H1 (cell line): ENCODE measurements at regions not wholly inside any gene's neighbourhood (a gene's known extent, or its start where the extent isn't known, plus 50 kb on each side); places are given as distances from the start of the nearest gene placed in this dataset.

Experiments
- CTCF ChIA-PET: fragments of 300-600 bp; sonication (Branson Sonifier 250); formaldehyde crosslinking; loops from one replicate; lab custom pipeline; 2021; ENCODE audit not compliant: partially characterized antibody; lab: Charles Lee
- POLR2A ChIA-PET: fragments of 300-600 bp; sonication (Branson Sonifier 250); formaldehyde crosslinking; loops from one replicate; lab custom pipeline; 2021; ENCODE audit warnings: inconsistent platforms; ENCODE audit not compliant: partially characterized antibody; lab: Charles Lee
- DNase-seq, 2 experiments: peaks; one replicate each; pipeline versions ENCODE4 v3.0.0 to v3.0.0-alpha.2; 2010 to 2022; ENCODE audit warnings: low spot score in 2 of 2, low read depth in 1 of 2, mixed read lengths in 1 of 2
- FAIRE-seq: peaks from 2 replicates; lab custom pipeline; 2011; peaks lifted over from hg19 to GRCh38; lab: Jason Lieb, UNC
- H2AFZ ChIP-seq: 2 replicates; pipeline ENCODE4 v1.8.1; 2012; ENCODE audit warnings: low read length, inconsistent platforms
- H2AK5ac ChIP-seq: 2 replicates; pipeline ENCODE4 v1.6.1; 2013; ENCODE audit warnings: low read depth, low read length
- H2BK120ac ChIP-seq: replicated peaks from 2 replicates; pipeline ENCODE3; 2013; ENCODE audit warnings: low read depth, low read length, inconsistent platforms
- H2BK12ac ChIP-seq: 2 replicates; pipeline ENCODE4 v1.6.1; 2013; ENCODE audit warnings: low read depth, low read length
- H2BK15ac ChIP-seq: 2 replicates; pipeline ENCODE4 v1.6.1; 2013; ENCODE audit warnings: low read length
- H2BK20ac ChIP-seq: 2 replicates; pipeline ENCODE4 v1.6.1; 2013; ENCODE audit warnings: low read length
- H2BK5ac ChIP-seq: 2 replicates; pipeline ENCODE4 v1.6.1; 2013; ENCODE audit warnings: low read depth, low read length
- H3K14ac ChIP-seq: 2 replicates; pipeline ENCODE4 v1.6.1; 2013; ENCODE audit warnings: inconsistent platforms; ENCODE audit not compliant: insufficient read length
- H3K18ac ChIP-seq: 2 replicates; pipeline ENCODE4 v1.6.1; 2013; ENCODE audit warnings: low read length; ENCODE audit errors: extremely low read depth
- H3K23ac ChIP-seq: 2 replicates; pipeline ENCODE4 v1.6.1; 2013; ENCODE audit warnings: inconsistent platforms; ENCODE audit not compliant: insufficient read length
- H3K23me2 ChIP-seq: 2 replicates; pipeline ENCODE4 v1.6.1; 2013; ENCODE audit warnings: low read depth, low read length
- H3K27ac ChIP-seq: 2 replicates; pipeline ENCODE4 v1.6.1; 2011; ENCODE audit warnings: low read depth, low read length, inconsistent platforms
- H3K27me3 ChIP-seq, 4 experiments: replicated peaks in 1 of 4; 1 replicate in 1 of 4; 2 replicates in 3 of 4; pipeline versions ENCODE4 v1.6.1 to v1.8.1; 2011 to 2013; ENCODE audit warnings: low read length in 3 of 4, mild to moderate bottlenecking in 3 of 4, inconsistent platforms in 2 of 4, mixed read lengths in 2 of 4, moderate library complexity in 1 of 4; ENCODE audit not compliant: control insufficient read depth in 3 of 4, insufficient read depth in 3 of 4; ENCODE audit errors: extremely low read depth in 1 of 4
- H3K36me3 ChIP-seq, 4 experiments: 2 replicates each; pipeline versions ENCODE4 v1.6.1 to v1.8.1; 2011 to 2013; ENCODE audit warnings: mild to moderate bottlenecking in 4 of 4, low read length in 3 of 4, moderate library complexity in 2 of 4, control low read depth in 1 of 4, inconsistent platforms in 1 of 4; ENCODE audit not compliant: insufficient read depth in 4 of 4, control insufficient read depth in 2 of 4
- H3K4ac ChIP-seq: replicated peaks from 2 replicates; pipeline ENCODE3; 2013; ENCODE audit warnings: low read length, low read depth, mixed read lengths, inconsistent platforms; ENCODE audit not compliant: insufficient read length
- H3K4me1 ChIP-seq, 4 experiments: replicated peaks in 1 of 4; 1 replicate in 1 of 4; 2 replicates in 3 of 4; pipeline versions ENCODE4 v1.6.1 to v1.8.1; 2011 to 2013; ENCODE audit warnings: low read length in 3 of 4, inconsistent platforms in 2 of 4, mixed read lengths in 1 of 4; ENCODE audit not compliant: insufficient read depth in 4 of 4, control insufficient read depth in 3 of 4
- H3K4me2 ChIP-seq, 2 experiments: 2 replicates each; pipeline versions ENCODE4 v1.6.1 to v1.8.1; 2011 to 2013; ENCODE audit warnings: low read depth in 2 of 2, low read length in 2 of 2, control low read depth in 1 of 2, inconsistent platforms in 1 of 2, mild to moderate bottlenecking in 1 of 2; ENCODE audit not compliant: insufficient read depth in 1 of 2
- H3K4me3 ChIP-seq, 4 experiments: fragments of 200-600, 300-600 bp in 1 of 4; sonication (generic), shearing (Covaris generic), sonication (Bioruptor Twin) in 1 of 4; 2 replicates each; pipeline versions ENCODE4 v1.5.1 to v1.8.1; 2011 to 2016; ENCODE audit warnings: low read length in 4 of 4, low read depth in 3 of 4, control low read depth in 2 of 4, inconsistent platforms in 2 of 4, mild to moderate bottlenecking in 2 of 4, mixed read lengths in 1 of 4, moderate library complexity in 1 of 4; ENCODE audit not compliant: insufficient read depth in 2 of 4; ENCODE audit errors: extremely low read depth in 1 of 4
- H3K56ac ChIP-seq: replicated peaks from 2 replicates; pipeline ENCODE3; 2013; ENCODE audit warnings: low read depth, mild to moderate bottlenecking, mixed read lengths, low read length, inconsistent platforms; ENCODE audit not compliant: insufficient read length
- H3K79me1 ChIP-seq: 2 replicates; pipeline ENCODE4 v1.6.1; 2013; ENCODE audit warnings: low read depth, low read length, control low read depth
- H3K79me2 ChIP-seq, 2 experiments: 2 replicates each; pipeline versions ENCODE4 v1.6.1 to v1.8.1; 2012 to 2013; ENCODE audit warnings: low read length in 2 of 2, mild to moderate bottlenecking in 2 of 2, inconsistent platforms in 1 of 2; ENCODE audit not compliant: insufficient read depth in 2 of 2, control insufficient read depth in 1 of 2
- H3K9ac ChIP-seq, 4 experiments: replicated peaks in 1 of 4; 1 replicate in 1 of 4; 2 replicates in 3 of 4; pipeline versions ENCODE4 v1.6.1 to v1.8.1; 2011 to 2013; ENCODE audit warnings: low read depth in 3 of 4, low read length in 3 of 4, control low read depth in 2 of 4, mild to moderate bottlenecking in 2 of 4, moderate library complexity in 2 of 4, inconsistent platforms in 1 of 4; ENCODE audit errors: extremely low read depth in 1 of 4
- H3K9me3 ChIP-seq, 2 experiments: 2 replicates each; pipeline versions ENCODE4 v1.6.1 to v1.8.1; 2012 to 2013; ENCODE audit warnings: mild to moderate bottlenecking in 2 of 2, moderate library complexity in 2 of 2, control low read depth in 1 of 2, inconsistent platforms in 1 of 2, low read depth in 1 of 2, low read length in 1 of 2, mixed read lengths in 1 of 2; ENCODE audit not compliant: insufficient read depth in 2 of 2
- H4K20me1 ChIP-seq, 2 experiments: replicated peaks in 1 of 2; 2 replicates each; pipeline versions ENCODE3 to v1.8.1; 2011 to 2013; ENCODE audit warnings: inconsistent platforms in 2 of 2, low read length in 2 of 2, mild to moderate bottlenecking in 1 of 2; ENCODE audit not compliant: insufficient read depth in 2 of 2, control insufficient read depth in 1 of 2
- H4K5ac ChIP-seq: 2 replicates; pipeline ENCODE4 v1.6.1; 2013; ENCODE audit warnings: low read length, low read depth, mixed read lengths, inconsistent platforms; ENCODE audit not compliant: insufficient read length
- H4K8ac ChIP-seq: 2 replicates; pipeline ENCODE4 v1.8.0; 2013; ENCODE audit warnings: mild to moderate bottlenecking, moderate library complexity, low read length, inconsistent platforms; ENCODE audit not compliant: insufficient read depth; ENCODE audit errors: extremely low read depth
- H4K91ac ChIP-seq: replicated peaks from 2 replicates; pipeline ENCODE3; 2013; ENCODE audit warnings: low read length, mixed read lengths, inconsistent platforms; ENCODE audit not compliant: insufficient read length
- BCL11A ChIP-seq, 2 experiments: IDR thresholded peaks; one replicate each; pipeline ENCODE4 v1.6.1; 2011; ENCODE audit warnings: low read depth in 2 of 2, low read length in 2 of 2, mild to moderate bottlenecking in 2 of 2
- CEBPB ChIP-seq: IDR thresholded peaks from 2 replicates; pipeline ENCODE4 v1.6.1; 2012; ENCODE audit warnings: low read depth, low read length
- E2F6 ChIP-seq: IDR thresholded peaks from 2 replicates; pipeline ENCODE4 v1.6.1; 2012; ENCODE audit warnings: inconsistent platforms
- EZH2 ChIP-seq: fragments of 200-600 bp; sonication (generic); IDR thresholded peaks from 2 replicates; pipeline ENCODE4 v1.7.1; 2012; ENCODE audit warnings: low read depth, mild to moderate bottlenecking, moderate library complexity, low read length, inconsistent platforms; ENCODE audit not compliant: severe bottlenecking
- FOSL1 ChIP-seq: IDR thresholded peaks from 2 replicates; pipeline ENCODE4 v1.6.1; 2011; ENCODE audit warnings: mild to moderate bottlenecking, low read depth, low read length, moderate library complexity; ENCODE audit not compliant: insufficient read depth
- MAFK ChIP-seq: IDR thresholded peaks from 2 replicates; pipeline ENCODE4 v1.6.1; 2012; ENCODE audit warnings: low read depth, mild to moderate bottlenecking, improper control_type of control experiment, low read length
- RBBP5 ChIP-seq: IDR thresholded peaks from 2 replicates; pipeline ENCODE4 v1.7.1; 2012; ENCODE audit warnings: low read depth, mild to moderate bottlenecking, inconsistent platforms, low read length, moderate library complexity, borderline replicate concordance
- RXRA ChIP-seq: IDR thresholded peaks from 2 replicates; pipeline ENCODE4 v1.6.1; 2011; ENCODE audit warnings: low read depth, mild to moderate bottlenecking, low read length, moderate library complexity; ENCODE audit not compliant: insufficient read depth
- USF2 ChIP-seq: IDR thresholded peaks from 2 replicates; pipeline ENCODE4 v1.6.1; 2011; ENCODE audit warnings: low read length, improper control_type of control experiment
- YY1 ChIP-seq: IDR thresholded peaks from 2 replicates; pipeline ENCODE4 v1.6.1; 2011; ENCODE audit warnings: low read depth, mild to moderate bottlenecking, low read length
- WGBS, 2 experiments: shearing (Covaris generic) in 1 of 2; methylation state at CpG; one replicate each; pipeline versions ENCODE4 v1.1.6 to v1.1.7; 2013 to 2015; ENCODE audit warnings: low lambda C conversion rate in 2 of 2, mixed read lengths in 2 of 2, inconsistent platforms in 1 of 2, low coverage in 1 of 2, missing lambda C conversion rate in 1 of 2; ENCODE audit not compliant: insufficient replicate concordance in 2 of 2, insufficient coverage in 1 of 2, insufficient read length in 1 of 2; ENCODE audit errors: extremely low coverage in 1 of 2, missing lambda C conversion rate in 1 of 2; 5-methylcytosine and 5-hydroxymethylcytosine counted together

GRCh38 chr13:111534751-111535522, 214.5 kb downstream of the TEX29 start:
- peak overlapping the region; percentile 72 to 94 for H3K4me2 ChIP-seq
- 8% methylated on average over 24 of the region's 24 CpGs; no CpG with 5 or more reads in 1 of the 2 experiments for WGBS, 2 experiments
- TF ChIP-seq YY1 (peak; percentile 76; the same call in 1 of the 2 replicates), CEBPB (no peak), RBBP5 (no peak), EZH2 (peak; percentile 45), MAFK (no peak), E2F6 (no peak), BCL11A (IDR thresholded peaks at IDR 0.05; ENCODE audit: low read depth in 2 of 2, low read length in 2 of 2) (no peak), RXRA (no peak), USF2 (no peak), FOSL1 (no peak)

More at GRCh38 chr13:111534751-111535522, 214.5 kb downstream of the TEX29 start:
- Histone ChIP-seq H3K14ac (no peak overlapping the region), H3K79me1 (no peaks in the 10 kb centered on the region), H2BK15ac (no peak overlapping the region), H4K20me1 (no peaks in the 10 kb centered on the region), H3K9me3 (no peaks in the 10 kb centered on the region), H3K23ac (no peak overlapping the region), H2BK120ac (no peak overlapping the region), H3K18ac (peak overlapping the region; percentile 48), H3K23me2 (0 out of 2 replicates have a peak, but pooled peaks cover 1% of the 10 kb centered on the region), H3K56ac (no peak overlapping the region), H3K79me2 (no peaks in the 10 kb centered on the region), H2AFZ (peak overlapping the region; percentile 48; the same call in 1 of the 2 replicates), H2BK5ac (no peak overlapping the region; the same call in 1 of the 2 replicates), H3K4ac (no peak overlapping the region), H4K5ac (no peak overlapping the region), H3K36me3 (no peaks in the 10 kb centered on the region), H2BK20ac (no peak overlapping the region), H3K4me1 (peaks cover 12 to 48% (median 30%) of the 10 kb centered on the region in 4 experiments), H3K4me3 (peak overlapping the region; percentile 34 to 57 (median 38); a peak in 5 of 8 replicates), H2AK5ac (no peak overlapping the region), H3K9ac (0 out of 7 replicates have a peak overlapping the region, but pooled peaks of 1 of the 4 experiments have one; percentile 2), H4K91ac (peak overlapping the region; percentile 88), H2BK12ac (no peak overlapping the region), H4K8ac (no peak overlapping the region), H3K27me3 (peaks cover 0 to 41% (median 36%) of the 10 kb centered on the region in 4 experiments; a peak in 5 of 7 replicates), H3K27ac (no peak overlapping the region)
- FAIRE-seq: no peak
- ChIA-PET POLR2A (no interaction called here), CTCF (interaction anchor here (0.6 kb wide), 2 partner anchors 95 to 636 kb away, joined by 3 read pairs; no protein-coding TSS in a partner anchor)
- DNase-seq: no peak
